WTC11 (cell line): ENCODE measurements at regions not wholly inside any gene's neighbourhood (a gene's known extent, or its start where the extent isn't known, plus 50 kb on each side); places are given as distances from the start of the nearest gene placed in this dataset.
A peak's percentile ranks its signal among the peaks of the same experiment; 100 is the strongest.

Experiments
- ATAC-seq: fragments of 200-7000 bp; cut with Tn5 transposase; 2 replicates; pipeline ENCODE4 v1.10.0; 2021; ENCODE audit warnings: mild to moderate bottlenecking, moderate library complexity
- CTCF ChIA-PET: fragments of 300-600 bp; sonication (Branson Sonifier 250); formaldehyde crosslinking; loops from one replicate; lab custom pipeline; 2021; ENCODE audit warnings: antibody characterized with exemption; lab: Charles Lee
- POLR2A ChIA-PET: fragments of 350-600 bp; sonication (Branson Sonifier 250); formaldehyde crosslinking; loops from one replicate; lab custom pipeline; 2021; ENCODE audit warnings: antibody characterized with exemption; lab: Charles Lee
- DNase-seq: peaks from one replicate; pipeline ENCODE4 v3.0.0; 2021; ENCODE audit warnings: low spot score
- H3K27ac Mint-ChIP-seq: 2 replicates; pipeline ENCODE4 v1.8.0; 2021; ENCODE audit warnings: mixed read lengths
- H3K27me3 Mint-ChIP-seq: 2 replicates; pipeline ENCODE4 v1.8.0; 2021; ENCODE audit warnings: low read depth, mild to moderate bottlenecking, moderate library complexity, mixed read lengths
- H3K36me3 Mint-ChIP-seq: 2 replicates; pipeline ENCODE4 v1.8.0; 2021; ENCODE audit warnings: mixed read lengths
- H3K4me1 Mint-ChIP-seq: 2 replicates; pipeline ENCODE4 v1.8.0; 2022; ENCODE audit warnings: mixed read lengths
- H3K4me3 Mint-ChIP-seq: 2 replicates; pipeline ENCODE4 v1.8.0; 2021; ENCODE audit warnings: mild to moderate bottlenecking, moderate library complexity, mixed read lengths
- H3K9me3 Mint-ChIP-seq: 2 replicates; pipeline ENCODE4 v1.8.0; 2021; ENCODE audit warnings: mixed read lengths
- ATF1 ChIP-seq: sonication (generic); formaldehyde crosslinking; IDR thresholded peaks from 2 replicates; pipeline ENCODE4 v1.8.1; 2023; ENCODE audit warnings: mild to moderate bottlenecking, moderate library complexity, missing genetic modification reagents
- EMX1 ChIP-seq: fragments of 250-450 bp; sonication (Bioruptor Pico); IDR thresholded peaks from 2 replicates; pipeline ENCODE4 v1.8.0; 2021; ENCODE audit warnings: mild to moderate bottlenecking
- GRHL2 ChIP-seq: fragments of 250-450 bp; sonication (Bioruptor Pico); IDR thresholded peaks from 2 replicates; pipeline ENCODE4 v1.8.0; 2022; ENCODE audit warnings: mild to moderate bottlenecking, moderate library complexity; ENCODE audit not compliant: insufficient replicate concordance, severe bottlenecking
- JUN ChIP-seq: sonication (generic); formaldehyde crosslinking; IDR thresholded peaks from 2 replicates; pipeline ENCODE4 v1.8.0; 2023; ENCODE audit warnings: mild to moderate bottlenecking, missing genetic modification reagents
- NFATC4 ChIP-seq: fragments of 250-450 bp; sonication (Bioruptor Pico); IDR thresholded peaks from 2 replicates; pipeline ENCODE4 v1.9.0; 2021; ENCODE audit warnings: mild to moderate bottlenecking
- NR1H2 ChIP-seq: sonication (generic); formaldehyde crosslinking; IDR thresholded peaks from 2 replicates; pipeline ENCODE4 v1.9.0; 2021; ENCODE audit warnings: mild to moderate bottlenecking, moderate library complexity, missing genetic modification reagents
- NR3C1 ChIP-seq: sonication (generic); formaldehyde crosslinking; conservative IDR thresholded peaks from 2 replicates; pipeline ENCODE4 v1.8.1; 2023; ENCODE audit warnings: low read depth, mild to moderate bottlenecking, missing genetic modification reagents
- RORB ChIP-seq: fragments of 250-450 bp; sonication (Bioruptor Pico); IDR thresholded peaks from 2 replicates; pipeline ENCODE4 v1.9.0; 2021; ENCODE audit warnings: mild to moderate bottlenecking
- SMAD3 ChIP-seq: sonication (generic); formaldehyde crosslinking; IDR thresholded peaks from 2 replicates; pipeline ENCODE4 v1.8.0; 2022; ENCODE audit warnings: missing genetic modification reagents, mild to moderate bottlenecking, borderline replicate concordance
- SMAD4 ChIP-seq: sonication (generic); formaldehyde crosslinking; IDR thresholded peaks from 2 replicates; pipeline ENCODE4 v1.8.0; 2022; ENCODE audit warnings: mild to moderate bottlenecking, missing genetic modification reagents
- TCF7 ChIP-seq: sonication (generic); formaldehyde crosslinking; IDR thresholded peaks from 2 replicates; pipeline ENCODE4 v1.8.0; 2022; ENCODE audit warnings: mild to moderate bottlenecking, low read depth, missing genetic modification reagents, moderate library complexity
- ZNF121 ChIP-seq: sonication (generic); formaldehyde crosslinking; IDR thresholded peaks from 2 replicates; pipeline ENCODE4 v1.8.0; 2023; ENCODE audit warnings: missing genetic modification reagents
- TF ChIP-seq, protein P1 (sequence below): sonication (generic); formaldehyde crosslinking; IDR thresholded peaks from 2 replicates; pipeline ENCODE4 v1.8.0; 2023; ENCODE audit warnings: mild to moderate bottlenecking, missing genetic modification reagents
- TF ChIP-seq, protein P2 (sequence below): sonication (generic); formaldehyde crosslinking; IDR thresholded peaks from 2 replicates; pipeline ENCODE4 v1.8.1; 2022; ENCODE audit warnings: low read depth, missing genetic modification reagents, borderline replicate concordance
- TF ChIP-seq, protein P3 (sequence below): sonication (generic); formaldehyde crosslinking; IDR thresholded peaks from 2 replicates; pipeline ENCODE4 v1.8.0; 2023; ENCODE audit warnings: missing genetic modification reagents
- TF ChIP-seq, protein P4 (sequence below): sonication (generic); formaldehyde crosslinking; IDR thresholded peaks from 2 replicates; pipeline ENCODE4 v1.8.1; 2022; ENCODE audit warnings: low read depth, mild to moderate bottlenecking, moderate library complexity, missing genetic modification reagents, borderline replicate concordance
- TF ChIP-seq, protein P5 (sequence below): sonication (generic); formaldehyde crosslinking; IDR thresholded peaks from 2 replicates; pipeline ENCODE4 v1.8.1; 2022; ENCODE audit warnings: mild to moderate bottlenecking, moderate library complexity, missing genetic modification reagents
- TF ChIP-seq, protein P6 (sequence below): sonication (generic); formaldehyde crosslinking; IDR thresholded peaks from 2 replicates; pipeline ENCODE4 v1.8.0; 2022; ENCODE audit warnings: mild to moderate bottlenecking, missing genetic modification reagents
- TF ChIP-seq, protein P7 (sequence below): sonication (generic); formaldehyde crosslinking; IDR thresholded peaks from 2 replicates; pipeline ENCODE4 v1.8.0; 2022; ENCODE audit warnings: mild to moderate bottlenecking, missing genetic modification reagents
- TF ChIP-seq, protein P8 (sequence below): sonication (generic); formaldehyde crosslinking; conservative IDR thresholded peaks from 2 replicates; pipeline ENCODE4 v1.8.1; 2023; ENCODE audit warnings: mild to moderate bottlenecking, low read depth, missing genetic modification reagents, moderate library complexity

DNA sequence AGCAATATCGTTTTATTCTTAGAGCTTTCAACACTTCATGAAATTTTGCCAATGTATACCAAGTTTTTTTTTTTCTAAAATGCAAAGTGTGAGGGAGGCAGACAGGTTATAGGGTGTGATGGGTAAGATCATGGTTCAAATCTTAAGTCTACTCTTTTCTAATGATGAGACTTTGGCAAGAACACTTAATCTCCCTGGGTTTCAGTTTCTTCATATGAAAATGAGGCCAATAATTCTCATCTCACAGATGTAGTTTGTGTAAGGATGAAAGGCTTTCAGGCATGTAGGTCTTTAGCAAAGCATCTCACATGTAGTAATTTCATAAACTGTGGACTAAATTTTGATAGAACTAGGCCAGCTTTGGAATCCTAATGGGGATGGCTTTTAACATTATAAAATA, 457.1 kb downstream of the QKI start:
- TF ChIP-seq GRHL2 (CRISPR knock-in tag) (no peak), SMAD3 (CRISPR knock-in tag) (no peak), SMAD4 (CRISPR knock-in tag) (no peak), ATF1 (CRISPR knock-in tag) (no peak), EMX1 (no peak), RORB (CRISPR knock-in tag) (no peak)
- TF ChIP-seq, protein P1, sequence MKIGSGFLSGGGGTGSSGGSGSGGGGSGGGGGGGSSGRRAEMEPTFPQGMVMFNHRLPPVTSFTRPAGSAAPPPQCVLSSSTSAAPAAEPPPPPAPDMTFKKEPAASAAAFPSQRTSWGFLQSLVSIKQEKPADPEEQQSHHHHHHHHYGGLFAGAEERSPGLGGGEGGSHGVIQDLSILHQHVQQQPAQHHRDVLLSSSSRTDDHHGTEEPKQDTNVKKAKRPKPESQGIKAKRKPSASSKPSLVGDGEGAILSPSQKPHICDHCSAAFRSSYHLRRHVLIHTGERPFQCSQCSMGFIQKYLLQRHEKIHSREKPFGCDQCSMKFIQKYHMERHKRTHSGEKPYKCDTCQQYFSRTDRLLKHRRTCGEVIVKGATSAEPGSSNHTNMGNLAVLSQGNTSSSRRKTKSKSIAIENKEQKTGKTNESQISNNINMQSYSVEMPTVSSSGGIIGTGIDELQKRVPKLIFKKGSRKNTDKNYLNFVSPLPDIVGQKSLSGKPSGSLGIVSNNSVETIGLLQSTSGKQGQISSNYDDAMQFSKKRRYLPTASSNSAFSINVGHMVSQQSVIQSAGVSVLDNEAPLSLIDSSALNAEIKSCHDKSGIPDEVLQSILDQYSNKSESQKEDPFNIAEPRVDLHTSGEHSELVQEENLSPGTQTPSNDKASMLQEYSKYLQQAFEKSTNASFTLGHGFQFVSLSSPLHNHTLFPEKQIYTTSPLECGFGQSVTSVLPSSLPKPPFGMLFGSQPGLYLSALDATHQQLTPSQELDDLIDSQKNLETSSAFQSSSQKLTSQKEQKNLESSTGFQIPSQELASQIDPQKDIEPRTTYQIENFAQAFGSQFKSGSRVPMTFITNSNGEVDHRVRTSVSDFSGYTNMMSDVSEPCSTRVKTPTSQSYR (CRISPR knock-in tag), result no peak
- TF ChIP-seq, protein P2, sequence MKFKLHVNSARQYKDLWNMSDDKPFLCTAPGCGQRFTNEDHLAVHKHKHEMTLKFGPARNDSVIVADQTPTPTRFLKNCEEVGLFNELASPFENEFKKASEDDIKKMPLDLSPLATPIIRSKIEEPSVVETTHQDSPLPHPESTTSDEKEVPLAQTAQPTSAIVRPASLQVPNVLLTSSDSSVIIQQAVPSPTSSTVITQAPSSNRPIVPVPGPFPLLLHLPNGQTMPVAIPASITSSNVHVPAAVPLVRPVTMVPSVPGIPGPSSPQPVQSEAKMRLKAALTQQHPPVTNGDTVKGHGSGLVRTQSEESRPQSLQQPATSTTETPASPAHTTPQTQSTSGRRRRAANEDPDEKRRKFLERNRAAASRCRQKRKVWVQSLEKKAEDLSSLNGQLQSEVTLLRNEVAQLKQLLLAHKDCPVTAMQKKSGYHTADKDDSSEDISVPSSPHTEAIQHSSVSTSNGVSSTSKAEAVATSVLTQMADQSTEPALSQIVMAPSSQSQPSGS (CRISPR knock-in tag), result no peak
- TF ChIP-seq, protein P3, sequence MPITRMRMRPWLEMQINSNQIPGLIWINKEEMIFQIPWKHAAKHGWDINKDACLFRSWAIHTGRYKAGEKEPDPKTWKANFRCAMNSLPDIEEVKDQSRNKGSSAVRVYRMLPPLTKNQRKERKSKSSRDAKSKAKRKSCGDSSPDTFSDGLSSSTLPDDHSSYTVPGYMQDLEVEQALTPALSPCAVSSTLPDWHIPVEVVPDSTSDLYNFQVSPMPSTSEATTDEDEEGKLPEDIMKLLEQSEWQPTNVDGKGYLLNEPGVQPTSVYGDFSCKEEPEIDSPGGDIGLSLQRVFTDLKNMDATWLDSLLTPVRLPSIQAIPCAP (CRISPR knock-in tag), result no peak
- Mint-ChIP-seq H3K36me3 (no peaks in the 10 kb centered on the region), H3K27ac (no peak overlapping the region), H3K4me1 (peaks cover 10% of the 10 kb centered on the region), H3K9me3 (peaks cover 3% of the 10 kb centered on the region; the same call in 1 of the 2 replicates), H3K4me3 (no peak overlapping the region), H3K27me3 (no peaks in the 10 kb centered on the region)
- ChIA-PET POLR2A (no interaction called here), CTCF (no interaction called here)
- DNase-seq (no peak), ATAC-seq (no peak)

DNA sequence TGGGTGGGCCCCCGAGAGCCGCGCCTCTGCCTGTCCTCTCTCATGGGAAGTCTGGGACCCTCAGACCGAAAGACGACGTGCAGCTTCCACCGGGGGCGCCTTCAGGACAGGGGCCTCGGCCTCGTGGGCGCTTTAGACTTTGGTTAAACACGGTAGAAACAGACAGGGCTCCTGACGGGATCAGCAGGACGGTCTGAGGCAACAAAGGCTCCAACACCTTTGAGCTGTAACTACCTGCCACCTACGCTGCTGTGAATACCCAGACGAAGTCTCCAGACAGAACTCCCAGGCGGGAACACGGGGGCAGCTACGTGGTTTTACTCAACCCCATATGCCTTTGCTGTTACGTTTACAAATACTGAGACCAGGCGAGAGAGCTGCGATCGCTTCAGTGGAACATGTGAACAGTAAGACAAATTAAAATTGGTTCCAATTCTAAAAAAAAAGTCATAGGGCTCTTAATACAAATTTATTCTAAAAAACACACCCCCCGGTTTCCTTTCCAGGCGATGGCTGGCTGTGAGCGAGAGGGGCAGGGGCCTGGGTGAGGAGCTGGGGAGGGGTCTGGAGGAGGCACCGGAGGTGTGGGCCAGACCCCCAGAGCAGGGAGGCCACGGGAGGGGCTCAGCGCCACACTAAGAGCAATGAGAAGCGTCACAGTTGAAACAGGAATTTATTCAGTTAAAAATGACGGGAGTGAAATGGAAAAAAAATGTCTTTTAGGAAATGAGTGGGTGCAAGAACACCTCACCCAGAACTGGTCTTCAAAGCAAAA, 453.2 kb downstream of the QKI start:
- POLR2A ChIA-PET, result no interaction called here
- DNase-seq (peak; percentile 33), ATAC-seq (peak; percentile 75)
- no peak for TF ChIP-seq ZNF121 (CRISPR knock-in tag)
- TF ChIP-seq, protein P4, sequence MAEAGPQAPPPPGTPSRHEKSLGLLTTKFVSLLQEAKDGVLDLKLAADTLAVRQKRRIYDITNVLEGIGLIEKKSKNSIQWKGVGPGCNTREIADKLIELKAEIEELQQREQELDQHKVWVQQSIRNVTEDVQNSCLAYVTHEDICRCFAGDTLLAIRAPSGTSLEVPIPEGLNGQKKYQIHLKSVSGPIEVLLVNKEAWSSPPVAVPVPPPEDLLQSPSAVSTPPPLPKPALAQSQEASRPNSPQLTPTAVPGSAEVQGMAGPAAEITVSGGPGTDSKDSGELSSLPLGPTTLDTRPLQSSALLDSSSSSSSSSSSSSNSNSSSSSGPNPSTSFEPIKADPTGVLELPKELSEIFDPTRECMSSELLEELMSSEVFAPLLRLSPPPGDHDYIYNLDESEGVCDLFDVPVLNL (CRISPR knock-in tag), result no peak
- no peak for TF ChIP-seq TCF7 (CRISPR knock-in tag)
- TF ChIP-seq NFATC4, result no peak
- TF ChIP-seq, protein P5, sequence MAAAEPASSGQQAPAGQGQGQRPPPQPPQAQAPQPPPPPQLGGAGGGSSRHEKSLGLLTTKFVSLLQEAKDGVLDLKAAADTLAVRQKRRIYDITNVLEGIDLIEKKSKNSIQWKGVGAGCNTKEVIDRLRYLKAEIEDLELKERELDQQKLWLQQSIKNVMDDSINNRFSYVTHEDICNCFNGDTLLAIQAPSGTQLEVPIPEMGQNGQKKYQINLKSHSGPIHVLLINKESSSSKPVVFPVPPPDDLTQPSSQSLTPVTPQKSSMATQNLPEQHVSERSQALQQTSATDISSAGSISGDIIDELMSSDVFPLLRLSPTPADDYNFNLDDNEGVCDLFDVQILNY (CRISPR knock-in tag), result no peak
- no peak for TF ChIP-seq SMAD3 (CRISPR knock-in tag)
- TF ChIP-seq, protein P6, sequence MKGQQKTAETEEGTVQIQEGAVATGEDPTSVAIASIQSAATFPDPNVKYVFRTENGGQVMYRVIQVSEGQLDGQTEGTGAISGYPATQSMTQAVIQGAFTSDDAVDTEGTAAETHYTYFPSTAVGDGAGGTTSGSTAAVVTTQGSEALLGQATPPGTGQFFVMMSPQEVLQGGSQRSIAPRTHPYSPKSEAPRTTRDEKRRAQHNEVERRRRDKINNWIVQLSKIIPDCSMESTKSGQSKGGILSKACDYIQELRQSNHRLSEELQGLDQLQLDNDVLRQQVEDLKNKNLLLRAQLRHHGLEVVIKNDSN (CRISPR knock-in tag), result no peak
- no peak for TF ChIP-seq NR1H2 (CRISPR knock-in tag)
- TF ChIP-seq JUN (CRISPR knock-in tag), result no peak
- TF ChIP-seq, protein P7, sequence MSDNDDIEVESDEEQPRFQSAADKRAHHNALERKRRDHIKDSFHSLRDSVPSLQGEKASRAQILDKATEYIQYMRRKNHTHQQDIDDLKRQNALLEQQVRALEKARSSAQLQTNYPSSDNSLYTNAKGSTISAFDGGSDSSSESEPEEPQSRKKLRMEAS (CRISPR knock-in tag), result no peak
- TF ChIP-seq, protein P8, sequence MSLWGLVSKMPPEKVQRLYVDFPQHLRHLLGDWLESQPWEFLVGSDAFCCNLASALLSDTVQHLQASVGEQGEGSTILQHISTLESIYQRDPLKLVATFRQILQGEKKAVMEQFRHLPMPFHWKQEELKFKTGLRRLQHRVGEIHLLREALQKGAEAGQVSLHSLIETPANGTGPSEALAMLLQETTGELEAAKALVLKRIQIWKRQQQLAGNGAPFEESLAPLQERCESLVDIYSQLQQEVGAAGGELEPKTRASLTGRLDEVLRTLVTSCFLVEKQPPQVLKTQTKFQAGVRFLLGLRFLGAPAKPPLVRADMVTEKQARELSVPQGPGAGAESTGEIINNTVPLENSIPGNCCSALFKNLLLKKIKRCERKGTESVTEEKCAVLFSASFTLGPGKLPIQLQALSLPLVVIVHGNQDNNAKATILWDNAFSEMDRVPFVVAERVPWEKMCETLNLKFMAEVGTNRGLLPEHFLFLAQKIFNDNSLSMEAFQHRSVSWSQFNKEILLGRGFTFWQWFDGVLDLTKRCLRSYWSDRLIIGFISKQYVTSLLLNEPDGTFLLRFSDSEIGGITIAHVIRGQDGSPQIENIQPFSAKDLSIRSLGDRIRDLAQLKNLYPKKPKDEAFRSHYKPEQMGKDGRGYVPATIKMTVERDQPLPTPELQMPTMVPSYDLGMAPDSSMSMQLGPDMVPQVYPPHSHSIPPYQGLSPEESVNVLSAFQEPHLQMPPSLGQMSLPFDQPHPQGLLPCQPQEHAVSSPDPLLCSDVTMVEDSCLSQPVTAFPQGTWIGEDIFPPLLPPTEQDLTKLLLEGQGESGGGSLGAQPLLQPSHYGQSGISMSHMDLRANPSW (CRISPR knock-in tag), result no peak
- TF ChIP-seq ATF1 (CRISPR knock-in tag), result no peak
- no peak for TF ChIP-seq NR3C1
- no peaks in the 10 kb centered on the region for H3K36me3 Mint-ChIP-seq
- CTCF ChIA-PET, result interaction anchor here (0.8 kb wide), 2 partner anchors 90 to 93 kb away, joined by 3 to 4 read pairs; no protein-coding TSS in a partner anchor
- no peak overlapping the region for H3K4me3 Mint-ChIP-seq
- no peaks in the 10 kb centered on the region for H3K27me3 Mint-ChIP-seq
- peaks cover 3% of the 10 kb centered on the region; the same call in 1 of the 2 replicates for H3K9me3 Mint-ChIP-seq
- peak overlapping the region; percentile 16; the same call in 1 of the 2 replicates for H3K27ac Mint-ChIP-seq
- peaks cover 24% of the 10 kb centered on the region for H3K4me1 Mint-ChIP-seq
